GM18517 (cell line): ENCODE measurements at regions not wholly inside any gene's neighbourhood (a gene's known extent, or its start where the extent isn't known, plus 50 kb on each side); places are given as distances from the start of the nearest gene placed in this dataset.
A peak's percentile ranks its signal among the peaks of the same experiment; 100 is the strongest.
"Not testable (repeated sequence)": the region's sequence is repeated elsewhere in the genome, so short reads cannot be mapped to it uniquely, and the experiment has no call there.

ENCODE experiments used
- ATAC-seq: cut with Tn5 transposase; IDR thresholded peaks from one replicate; pipeline ENCODE4 v1.9.1; 2021; ENCODE audit warnings: mild to moderate bottlenecking, moderate library complexity; ENCODE audit not compliant: unreplicated experiment

DNA sequence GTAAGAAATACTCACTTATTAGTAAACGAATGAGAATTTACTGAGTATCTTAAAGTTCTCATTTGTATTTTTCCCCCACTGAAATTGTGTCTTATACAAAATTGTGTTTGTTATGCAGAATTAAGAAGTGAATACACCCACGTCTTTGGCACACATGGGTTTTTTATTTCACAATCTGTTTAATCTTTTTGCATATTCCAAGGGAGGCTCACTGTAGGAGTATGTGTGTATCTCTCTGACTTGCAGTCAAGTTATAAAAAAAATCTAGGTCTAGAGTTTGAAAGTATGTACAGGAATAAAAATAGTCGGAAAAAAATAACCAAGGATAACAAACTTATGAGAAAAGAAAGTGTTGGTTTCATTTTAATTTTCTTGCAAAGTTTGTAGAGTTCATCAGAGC lies 255.2 kb downstream of the PDCD6IP start:
- ATAC-seq: no peak

GRCh38 chr3:34056181-34056910 lies 257.9 kb downstream of the PDCD6IP start:
- ATAC-seq: peak; percentile 41

GRCh38 chr3:34056951-34057390 lies 258.5 kb downstream of the PDCD6IP start:
- ATAC-seq: peak; percentile 91

GRCh38 chr3:34060995-34061394 lies 262.6 kb downstream of the PDCD6IP start:
- ATAC-seq: not testable (repeated sequence)

DNA sequence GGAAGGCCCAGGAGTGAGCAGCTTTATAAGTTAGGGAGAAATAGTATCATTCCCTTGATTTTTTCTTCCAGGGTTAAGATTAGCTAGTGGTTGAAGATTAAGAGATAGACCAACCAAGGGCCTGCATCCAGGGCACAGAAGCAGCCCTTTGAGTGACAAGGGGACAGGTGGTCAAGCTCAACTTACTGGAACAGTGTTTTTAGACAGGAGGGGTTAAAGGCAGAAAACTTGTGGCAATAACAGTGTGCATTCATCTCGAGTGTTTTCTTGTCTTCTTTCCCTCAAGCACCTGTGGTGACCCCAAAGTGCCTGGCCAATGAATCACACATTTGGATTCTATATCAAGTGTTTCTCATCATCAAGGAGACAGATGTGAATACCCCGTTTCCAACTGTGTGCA lies 267.5 kb downstream of the PDCD6IP start:
- no peak for ATAC-seq

- ATAC-seq: no peak
Observed at GRCh38 chr3:34066328-34066727, 267.9 kb downstream of the PDCD6IP start.

DNA sequence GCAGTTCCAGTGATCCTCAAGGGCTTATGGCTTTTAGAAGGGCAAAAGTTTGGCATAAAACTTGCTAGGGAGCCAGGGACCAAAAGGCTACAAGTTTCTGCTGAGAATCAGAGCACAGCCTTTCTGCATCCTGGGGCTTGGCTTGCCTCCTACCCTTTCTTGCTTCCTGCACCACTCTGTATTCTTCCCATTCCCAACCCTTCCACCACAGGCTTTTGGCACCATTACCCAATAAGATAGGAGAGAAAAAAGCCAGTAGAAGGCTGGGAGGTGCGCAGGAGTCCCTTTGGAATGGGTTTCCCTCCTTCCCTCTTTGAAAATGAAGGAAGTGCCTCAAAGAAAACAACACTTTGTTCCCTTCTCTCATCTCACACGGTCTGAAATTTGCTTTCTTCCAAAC lies 268.6 kb downstream of the PDCD6IP start:
- no peak for ATAC-seq

- ATAC-seq: no peak
Observed at GRCh38 chr3:34067536-34068051, 269.2 kb downstream of the PDCD6IP start.

- ATAC-seq: no peak
Observed at GRCh38 chr3:34068505-34068904, 270.1 kb downstream of the PDCD6IP start.

DNA sequence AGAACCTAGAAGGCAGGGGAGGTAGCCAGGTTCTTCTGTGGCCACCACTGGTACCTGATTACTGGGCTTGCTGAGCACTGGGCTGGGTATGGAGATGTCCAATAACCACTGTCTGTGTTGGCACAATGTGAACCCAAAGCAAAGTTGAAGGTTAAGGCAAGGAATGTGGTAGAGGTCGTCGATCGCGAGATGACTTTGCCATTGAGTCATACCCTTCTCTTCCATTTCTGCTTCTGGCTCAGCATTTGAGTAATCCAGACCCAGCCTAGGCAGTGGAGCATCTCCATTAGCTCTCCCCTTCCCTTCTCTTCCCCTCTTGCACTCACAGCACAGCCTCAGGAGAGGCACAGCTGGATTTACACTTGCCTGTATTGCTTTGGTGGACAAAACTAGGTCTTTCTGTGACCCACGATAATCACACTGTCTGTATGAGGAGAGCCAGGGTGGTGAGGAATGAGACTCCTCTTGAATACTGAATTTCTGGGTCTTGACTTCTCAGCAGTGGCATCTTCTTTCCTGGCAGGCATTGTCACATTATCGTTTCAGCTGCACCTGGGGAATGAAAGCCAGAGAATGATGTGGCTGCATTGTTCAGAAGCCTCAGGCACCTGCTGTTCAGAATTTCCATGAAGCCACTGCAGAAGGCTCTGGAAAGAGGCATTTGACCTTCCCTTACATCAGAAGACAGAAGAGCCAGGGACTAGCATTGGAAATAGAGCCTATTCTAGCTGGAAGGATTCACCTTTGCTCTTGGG lies 272.6 kb downstream of the PDCD6IP start:
- ATAC-seq: no peak

DNA sequence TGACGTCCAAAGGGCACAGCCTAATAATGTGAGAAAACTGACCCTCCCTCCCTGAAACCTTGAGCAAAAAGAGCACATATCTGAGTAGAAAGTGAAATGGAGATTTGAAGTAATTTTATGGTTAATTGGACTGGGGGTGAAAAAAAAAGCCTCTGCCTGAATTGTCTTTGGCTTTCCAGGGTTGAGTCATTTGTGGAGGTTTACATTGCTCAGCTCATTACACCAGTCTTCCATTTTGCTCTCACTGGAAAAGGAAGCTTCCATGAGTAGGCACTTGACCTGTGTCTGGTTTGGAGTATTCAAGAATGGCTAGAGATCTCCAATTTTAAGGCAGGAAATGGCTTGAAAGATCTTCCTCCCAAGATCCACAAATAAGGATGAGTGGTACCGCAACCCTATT lies 273.9 kb downstream of the PDCD6IP start:
- ATAC-seq: no peak

DNA sequence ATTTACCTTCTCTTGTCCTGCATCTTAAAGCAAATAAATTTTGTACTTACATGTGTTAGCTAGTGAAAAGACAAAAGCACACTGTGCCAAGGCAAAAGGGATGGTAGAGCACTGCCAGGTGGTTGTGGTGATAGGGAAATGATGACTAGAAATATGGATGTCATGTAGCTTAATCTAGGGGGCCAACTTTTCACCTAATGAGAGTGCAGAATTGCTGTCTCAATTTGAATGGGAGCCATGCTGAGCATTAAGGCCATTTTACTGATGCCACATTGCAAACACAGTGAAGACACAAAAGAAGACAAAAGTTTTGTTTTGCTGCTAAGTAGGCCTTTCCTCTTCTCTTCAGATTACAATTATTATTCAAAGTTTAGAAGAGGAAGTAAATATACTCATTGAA lies 274.7 kb downstream of the PDCD6IP start:
- no peak for ATAC-seq

- ATAC-seq: no peak
Observed at GRCh38 chr3:34073961-34074360, 275.5 kb downstream of the PDCD6IP start.

DNA sequence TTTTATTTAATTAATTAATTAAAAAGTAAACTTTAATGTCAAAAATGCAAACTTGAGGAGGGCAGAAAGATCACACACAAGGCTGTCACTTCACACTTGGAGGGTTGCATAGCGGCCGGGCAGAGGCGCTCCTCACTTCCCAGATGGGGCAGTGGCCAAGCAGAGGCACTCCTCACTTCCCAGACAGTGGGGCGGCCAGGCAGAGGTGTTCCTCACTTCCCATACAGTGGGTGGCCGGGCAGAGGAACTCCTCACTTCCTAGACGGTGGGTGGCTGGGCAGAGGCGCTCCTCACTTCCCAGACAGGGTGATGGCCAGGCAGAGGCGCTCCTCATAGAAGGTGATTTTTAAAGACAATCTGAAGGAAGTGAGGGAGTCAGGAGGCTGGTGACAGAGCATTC lies 277.5 kb downstream of the PDCD6IP start:
- no peak for ATAC-seq

DNA sequence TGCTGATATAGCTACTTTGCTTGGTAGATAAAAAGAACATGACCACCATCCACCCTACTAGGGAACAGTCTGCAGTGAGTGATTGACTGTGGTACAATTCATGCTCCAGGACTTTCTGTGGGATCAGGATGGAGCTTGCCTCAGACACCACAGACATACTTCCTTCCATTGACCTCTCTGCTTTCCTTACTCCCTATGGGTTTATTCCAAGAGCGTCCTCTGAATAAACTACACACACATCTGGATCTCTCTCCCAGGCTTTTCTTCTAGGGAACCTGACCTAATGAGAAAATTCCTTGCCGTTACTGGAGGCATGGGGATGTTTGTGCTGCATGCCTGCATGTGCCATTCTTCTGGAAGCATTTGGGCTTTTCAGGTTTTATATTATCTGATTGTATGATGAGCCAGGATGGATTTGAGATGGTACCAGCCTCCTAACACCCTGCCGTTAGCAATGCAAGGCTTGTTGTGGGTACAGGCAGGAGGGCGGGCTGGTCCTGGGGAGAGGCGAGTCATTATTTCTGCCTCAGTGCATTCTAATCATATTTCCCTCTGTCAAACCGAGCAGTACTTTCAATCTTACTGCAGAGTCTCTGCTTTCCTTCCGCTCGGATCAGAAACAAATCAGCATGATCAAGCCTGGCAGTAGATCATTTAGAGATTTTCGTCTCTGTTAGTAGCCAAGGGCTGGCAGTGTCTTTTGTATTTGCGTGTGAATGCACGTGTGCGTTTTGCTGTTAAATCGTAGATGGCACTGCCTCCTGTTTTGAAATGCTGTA lies 279.2 kb downstream of the PDCD6IP start:
- peak; percentile 85 for ATAC-seq

GRCh38 chr3:34078418-34078817 lies 280.0 kb downstream of the PDCD6IP start:
- ATAC-seq: no peak

GRCh38 chr3:34079849-34080248 lies 281.4 kb downstream of the PDCD6IP start:
- not testable (repeated sequence) for ATAC-seq

- not testable (repeated sequence) for ATAC-seq
Observed at GRCh38 chr3:34090379-34090778, 291.9 kb downstream of the PDCD6IP start.

DNA sequence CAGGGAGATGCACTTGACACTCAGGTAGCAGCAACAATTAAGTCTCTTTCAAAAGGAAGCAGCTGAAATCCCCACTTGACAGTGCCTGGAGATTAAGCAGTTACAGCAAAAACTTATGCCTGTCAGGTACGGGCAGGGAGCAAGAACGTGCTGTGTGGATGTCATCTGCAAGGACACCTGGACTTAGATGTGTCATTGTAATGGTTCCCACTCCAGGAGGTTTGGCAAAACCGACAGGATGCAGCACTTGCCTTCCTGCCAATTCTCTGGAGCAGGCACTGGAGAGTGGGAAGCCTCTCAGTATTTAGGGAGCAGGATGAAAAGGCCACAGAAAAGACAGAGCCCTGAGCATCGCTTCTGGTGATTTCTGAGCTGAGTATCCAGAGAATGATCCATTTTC lies 292.4 kb downstream of the PDCD6IP start:
- ATAC-seq: no peak

DNA sequence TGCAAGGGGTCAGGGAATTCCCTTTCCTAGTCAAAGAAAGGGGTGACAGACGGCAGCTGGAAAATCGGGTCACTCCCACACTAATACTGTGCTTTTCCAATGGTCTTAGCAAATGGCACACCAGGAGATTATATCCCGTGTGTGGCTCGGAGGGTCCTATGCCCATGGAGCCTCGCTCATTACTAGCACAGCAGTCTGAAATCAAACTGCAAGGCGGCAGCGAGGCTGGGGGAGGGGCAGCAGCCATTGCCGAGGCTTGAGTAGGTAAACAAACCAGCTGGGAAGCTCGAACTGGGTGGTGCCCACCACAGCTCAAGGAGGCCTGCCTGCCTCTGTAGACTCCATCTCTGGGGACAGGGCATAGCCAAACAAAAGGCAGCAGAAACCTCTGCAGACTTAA lies 295.9 kb downstream of the PDCD6IP start:
- ATAC-seq: not testable (repeated sequence)

- peak; percentile 47 for ATAC-seq
Observed at GRCh38 chr3:34102288-34102687, 303.9 kb downstream of the PDCD6IP start.
